ENCODE measurements at regions not wholly inside any gene's neighbourhood (a gene's known extent, or its start where the extent isn't known, plus 50 kb on each side); places are given as distances from the start of the nearest gene placed in this dataset.

DNA sequence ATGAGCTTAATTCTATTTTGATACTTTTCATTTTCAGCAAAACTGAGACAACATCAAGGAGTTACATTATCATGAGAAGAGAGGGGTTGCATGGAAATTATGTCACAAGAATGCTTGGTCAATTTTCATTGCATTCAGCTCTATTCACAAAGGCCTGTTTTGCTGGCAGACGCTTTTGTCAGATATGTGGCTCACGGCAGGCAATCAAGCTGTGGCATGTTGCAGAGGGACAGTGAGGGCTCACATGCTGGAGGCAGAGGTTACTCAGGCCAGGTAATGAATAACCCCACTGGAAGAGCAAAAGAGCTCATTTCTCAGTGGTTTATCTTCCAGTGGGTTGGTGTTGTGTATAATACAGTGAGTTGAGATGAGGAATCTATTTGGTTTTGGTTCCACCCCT lies 98.7 kb upstream of the RBFOX1 start:
- TF ChIP-seq, protein P1, sequence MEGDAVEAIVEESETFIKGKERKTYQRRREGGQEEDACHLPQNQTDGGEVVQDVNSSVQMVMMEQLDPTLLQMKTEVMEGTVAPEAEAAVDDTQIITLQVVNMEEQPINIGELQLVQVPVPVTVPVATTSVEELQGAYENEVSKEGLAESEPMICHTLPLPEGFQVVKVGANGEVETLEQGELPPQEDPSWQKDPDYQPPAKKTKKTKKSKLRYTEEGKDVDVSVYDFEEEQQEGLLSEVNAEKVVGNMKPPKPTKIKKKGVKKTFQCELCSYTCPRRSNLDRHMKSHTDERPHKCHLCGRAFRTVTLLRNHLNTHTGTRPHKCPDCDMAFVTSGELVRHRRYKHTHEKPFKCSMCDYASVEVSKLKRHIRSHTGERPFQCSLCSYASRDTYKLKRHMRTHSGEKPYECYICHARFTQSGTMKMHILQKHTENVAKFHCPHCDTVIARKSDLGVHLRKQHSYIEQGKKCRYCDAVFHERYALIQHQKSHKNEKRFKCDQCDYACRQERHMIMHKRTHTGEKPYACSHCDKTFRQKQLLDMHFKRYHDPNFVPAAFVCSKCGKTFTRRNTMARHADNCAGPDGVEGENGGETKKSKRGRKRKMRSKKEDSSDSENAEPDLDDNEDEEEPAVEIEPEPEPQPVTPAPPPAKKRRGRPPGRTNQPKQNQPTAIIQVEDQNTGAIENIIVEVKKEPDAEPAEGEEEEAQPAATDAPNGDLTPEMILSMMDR (IDR thresholded peaks at IDR 0.05), result no peak
- no peak for TF ChIP-seq POLR2A (IDR thresholded peaks at IDR 0.05)

Measured in heart left ventricle (tissue), 13 donors.